Non-pigmented ciliary epithelial cell (primary cell): ENCODE measurements at regions not wholly inside any gene's neighbourhood (a gene's known extent, or its start where the extent isn't known, plus 50 kb on each side); places are given as distances from the start of the nearest gene placed in this dataset.

Experiments
- DNase-seq: peaks from one replicate; pipeline ENCODE4 v3.0.0-alpha.2; 2010; ENCODE audit warnings: low read depth

GRCh38 chr1:57996400-57996799 is 550.1 kb downstream of the OMA1 start:
- DNase-seq = no peak

- DNase-seq = no peak
Observed at GRCh38 chr1:57991289-57991688, 555.2 kb downstream of the OMA1 start.

GRCh38 chr1:57989877-57990276 is 556.6 kb downstream of the OMA1 start:
- DNase-seq = no peak

GRCh38 chr1:57987523-57987922 is 559.0 kb downstream of the OMA1 start:
- DNase-seq = no peak

GRCh38 chr1:57986432-57986831 is 560.1 kb downstream of the OMA1 start:
- DNase-seq = no peak

- no peak for DNase-seq
Observed at GRCh38 chr1:57984277-57984676, 560.4 kb upstream of the DAB1 start.

GRCh38 chr1:57983441-57983840 is 559.6 kb upstream of the DAB1 start:
- DNase-seq = no peak

- no peak for DNase-seq
Observed at GRCh38 chr1:57982852-57983251, 559.0 kb upstream of the DAB1 start.

- DNase-seq = no peak
Observed at GRCh38 chr1:57976216-57976615, 552.4 kb upstream of the DAB1 start.

GRCh38 chr1:57968321-57968720 is 544.5 kb upstream of the DAB1 start:
- no peak for DNase-seq

- DNase-seq = no peak
Observed at GRCh38 chr1:57966751-57967406, 543.0 kb upstream of the DAB1 start.

- no peak for DNase-seq
Observed at GRCh38 chr1:57966340-57966739, 542.5 kb upstream of the DAB1 start.

GRCh38 chr1:57963581-57963980 is 539.7 kb upstream of the DAB1 start:
- DNase-seq = no peak

- no peak for DNase-seq
Observed at GRCh38 chr1:57959531-57960241, 535.8 kb upstream of the DAB1 start.

- DNase-seq = no peak
Observed at GRCh38 chr1:57957576-57957975, 533.7 kb upstream of the DAB1 start.

GRCh38 chr1:57951390-57951789 is 527.5 kb upstream of the DAB1 start:
- no peak for DNase-seq

GRCh38 chr1:57949168-57949567 is 525.3 kb upstream of the DAB1 start:
- DNase-seq = no peak

- DNase-seq = no peak
Observed at GRCh38 chr1:57947471-57947870, 523.6 kb upstream of the DAB1 start.

- DNase-seq = no peak
Observed at GRCh38 chr1:57945045-57945444, 521.2 kb upstream of the DAB1 start.

GRCh38 chr1:57943365-57943764 is 519.5 kb upstream of the DAB1 start:
- DNase-seq = no peak

GRCh38 chr1:57934745-57935144 is 510.9 kb upstream of the DAB1 start:
- no peak for DNase-seq

GRCh38 chr1:57927003-57927402 is 503.1 kb upstream of the DAB1 start:
- no peak for DNase-seq

GRCh38 chr1:57926025-57926552 is 502.2 kb upstream of the DAB1 start:
- DNase-seq = no peak

GRCh38 chr1:57925226-57925625 is 501.4 kb upstream of the DAB1 start:
- no peak for DNase-seq
